Psoas muscle (tissue), 7 donors: ENCODE measurements at regions not wholly inside any gene's neighbourhood (a gene's known extent, or its start where the extent isn't known, plus 50 kb on each side); places are given as distances from the start of the nearest gene placed in this dataset.
A peak's percentile ranks its signal among the peaks of the same experiment; 100 is the strongest.
"Not testable (repeated sequence)": the region's sequence is repeated elsewhere in the genome, so short reads cannot be mapped to it uniquely, and the experiment has no call there.

Experiments used
- ATAC-seq, 4 donors: fragments of 200-7000 bp; cut with Tn5 transposase; one replicate each; pipeline ENCODE4 v1.9.1; 2020; ENCODE audit warnings: moderate library complexity in 3 of 4, mild to moderate bottlenecking in 2 of 4
- DNase-seq, 2 donors: peaks; one replicate each; pipeline ENCODE4 v3.0.0-alpha.2; 2020
- H3K27ac ChIP-seq: fragments of 200-600 bp; one replicate; pipeline ENCODE4 v1.8.0; 2022
- H3K27me3 ChIP-seq, 3 donors: fragments of 200-600 bp in 1 of 3; one replicate each; pipeline versions ENCODE4 v1.6.1 to v1.8.0; 2013 to 2022; ENCODE audit warnings: low read length in 2 of 3, mild to moderate bottlenecking in 2 of 3, moderate library complexity in 1 of 3; ENCODE audit not compliant: insufficient read depth in 3 of 3
- H3K36me3 ChIP-seq, 2 donors: fragments of 200-600 bp in 1 of 2; one replicate each; pipeline versions ENCODE4 v1.6.1 to v1.8.0; 2013 to 2022; ENCODE audit warnings: low read depth in 1 of 2, mild to moderate bottlenecking in 1 of 2, moderate library complexity in 1 of 2; ENCODE audit not compliant: insufficient read depth in 1 of 2
- H3K4me1 ChIP-seq: fragments of 200-600 bp; one replicate; pipeline ENCODE4 v1.8.0; 2022
- H3K4me3 ChIP-seq: fragments of 200-600 bp; one replicate; pipeline ENCODE4 v1.8.0; 2022; ENCODE audit warnings: mild to moderate bottlenecking
- H3K9me3 ChIP-seq: fragments of 200-600 bp; one replicate; pipeline ENCODE4 v1.8.0; 2022
- CTCF ChIP-seq: fragments of 200-600 bp; IDR thresholded peaks from one replicate; pipeline ENCODE4 v1.8.0; 2022; ENCODE audit warnings: antibody characterized with exemption
- WGBS, 3 donors: extraction: QIAGEN DNeasy Blood & Tissue Kit; methylation state at CpG; one replicate each; pipeline versions ENCODE4 v1.1.6 to v1.1.7; 2013; 5-methylcytosine and 5-hydroxymethylcytosine counted together
- intact Hi-C, 2 donors: fragments of 100-400 bp; cut with DNase I; formaldehyde crosslinking; loops; one replicate each; pipeline versions ENCODE4 v1.11.0 to v1.14.2; 2022
- donor health status: healthy with polysubstance abuse.
- donor health status: DM: no; HTN: no; CAD: no; lungs with moderate emphysema.
- donor health status: Bipolar disorder and iron deficiency.
- donor health status: healthy.
- donor health status: DM: yes; HTN: yes; CAD: no.
- donor health status: DM: no; HTN: no; CAD: no.
- donor health status: DM: yes; HTN: yes; CAD: no.

GRCh38 chr2:19101968-19102367 lies 256.5 kb downstream of the OSR1 start:
- Histone ChIP-seq H3K4me3 (no peak overlapping the region), H3K27me3 (no peaks in the 10 kb centered on the region), H3K36me3 (no peaks in the 10 kb centered on the region), H3K27ac (no peak overlapping the region), H3K9me3 (no peaks in the 10 kb centered on the region), H3K4me1 (peaks cover 7% of the 10 kb centered on the region)
- intact Hi-C loops: no loop called here
- WGBS, 3 donors: 62 to 82% (median 78%) methylated on average over 3 of the region's 3 CpGs
- no peak for DNase-seq
- no peak for TF ChIP-seq CTCF
- ATAC-seq: no peak

GRCh38 chr2:19100570-19100969 lies 257.9 kb downstream of the OSR1 start:
- WGBS, 3 donors: 85 to 93% (median 88%) methylated on average over 2 of the region's 2 CpGs
- peaks cover 7% of the 10 kb centered on the region for H3K4me1 ChIP-seq
- no peaks in the 10 kb centered on the region for H3K9me3 ChIP-seq
- TF ChIP-seq CTCF: no peak
- intact Hi-C loops: no loop called here
- H3K36me3 ChIP-seq: no peaks in the 10 kb centered on the region
- ATAC-seq (no peak), DNase-seq (no peak)
- H3K27ac ChIP-seq: no peak overlapping the region
- no peaks in the 10 kb centered on the region for H3K27me3 ChIP-seq
- H3K4me3 ChIP-seq: no peak overlapping the region

GRCh38 chr2:19099181-19099580 lies 259.2 kb downstream of the OSR1 start:
- ATAC-seq (no peak), DNase-seq (no peak)
- Histone ChIP-seq H3K36me3 (no peaks in the 10 kb centered on the region), H3K4me1 (peaks cover 7% of the 10 kb centered on the region), H3K27me3 (no peaks in the 10 kb centered on the region), H3K9me3 (no peaks in the 10 kb centered on the region), H3K27ac (no peak overlapping the region), H3K4me3 (no peak overlapping the region)
- TF ChIP-seq CTCF: no peak
- intact Hi-C loops: no loop called here
- WGBS, 3 donors: 54 to 62% (median 59%) methylated on average over 3 of the region's 3 CpGs

GRCh38 chr2:19098467-19099160 lies 259.8 kb downstream of the OSR1 start:
- TF ChIP-seq CTCF: no peak
- intact Hi-C loops: no loop called here
- Histone ChIP-seq H3K4me3 (no peak overlapping the region), H3K4me1 (peaks cover 7% of the 10 kb centered on the region), H3K36me3 (no peaks in the 10 kb centered on the region), H3K27ac (no peak overlapping the region), H3K27me3 (no peaks in the 10 kb centered on the region), H3K9me3 (no peaks in the 10 kb centered on the region)
- 81 to 88% (median 84%) methylated on average over 2 of the region's 2 CpGs for WGBS, 3 donors
- ATAC-seq (no peak), DNase-seq (no peak)

- intact Hi-C loops, H3K9me3 ChIP-seq, H3K27me3 ChIP-seq, H3K36me3 ChIP-seq, ATAC-seq, H3K27ac ChIP-seq, H3K4me1 ChIP-seq, H3K4me3 ChIP-seq: not testable (repeated sequence)
- DNase-seq: peak in 1 of 2 donors; percentile 14
- 59 to 62% (median 62%) methylated on average over 5 of the region's 5 CpGs for WGBS, 3 donors
These were observed 268.9 kb downstream of the OSR1 start for GRCh38 chr2:19089476-19089875.
